Midbrain (tissue), 1 donor: ENCODE measurements at regions not wholly inside any gene's neighbourhood (a gene's known extent, or its start where the extent isn't known, plus 50 kb on each side); places are given as distances from the start of the nearest gene placed in this dataset.

Experiments used
- DNase-seq: peaks from one replicate; lab custom pipeline; 2025; lab: John Stamatoyannopoulos, UW

- DNase-seq = no peak
These were observed 467.6 kb downstream of the PRKD1 start for GRCh38 chr14:29459969-29460560.

DNA sequence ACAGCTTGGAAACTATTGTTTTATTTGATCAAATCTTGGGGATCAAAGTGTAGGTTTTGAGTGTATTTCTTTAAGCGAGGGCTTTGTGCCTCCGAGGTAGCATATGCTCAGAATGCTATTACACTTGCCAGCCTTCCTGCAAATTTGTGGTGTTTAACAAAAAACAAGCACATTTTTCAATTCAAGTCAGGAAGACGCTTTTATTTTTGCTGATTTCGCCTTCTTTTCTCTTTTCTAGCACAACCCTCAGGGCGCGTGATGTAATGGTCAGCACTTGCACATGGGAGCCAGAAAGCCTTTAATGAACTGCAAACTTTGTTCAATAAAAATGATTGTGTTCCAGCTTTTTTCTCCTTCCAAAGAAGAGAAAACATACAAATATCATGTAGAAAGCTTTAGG, 466.5 kb downstream of the PRKD1 start:
- no peak for DNase-seq

GRCh38 chr14:29461506-29461905, 466.1 kb downstream of the PRKD1 start:
- no peak for DNase-seq

DNA sequence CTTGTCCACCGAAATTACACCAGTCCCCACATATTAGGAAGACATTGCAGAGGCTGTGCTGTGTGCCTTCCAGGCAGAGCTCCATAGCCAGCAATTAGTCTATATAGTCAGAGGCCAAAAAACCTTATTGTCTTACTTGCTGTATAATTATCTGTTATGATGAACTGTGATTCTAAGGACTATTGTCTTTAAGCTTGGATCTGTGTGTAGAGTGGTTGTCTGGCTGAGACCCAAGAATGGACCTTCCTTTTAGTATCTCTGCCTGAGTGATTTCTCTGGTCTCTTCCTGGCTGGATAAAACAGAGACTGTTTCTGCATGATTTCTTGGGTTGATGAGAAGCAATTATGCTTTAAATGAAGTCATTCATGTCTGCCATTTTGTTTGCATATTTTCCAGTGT, 465.3 kb downstream of the PRKD1 start:
- DNase-seq = no peak

DNA sequence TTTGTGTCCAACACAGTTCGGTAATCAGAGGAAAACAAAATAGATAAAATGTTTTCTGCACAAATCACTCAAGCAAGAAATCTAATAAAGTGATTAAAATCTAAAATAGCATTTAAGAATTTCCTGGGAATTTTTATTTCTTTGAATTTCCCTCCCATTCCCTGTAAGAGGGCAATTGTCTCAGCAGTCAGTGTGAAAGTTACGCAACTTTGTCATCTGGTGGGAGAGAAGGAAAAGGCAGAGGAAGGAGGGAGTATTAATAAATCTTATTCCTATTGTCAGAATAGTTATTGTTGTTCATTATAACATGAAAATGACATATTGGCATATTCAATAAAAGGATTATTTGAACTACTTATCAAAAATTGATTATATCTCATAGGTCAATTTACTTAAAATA, 464.9 kb downstream of the PRKD1 start:
- no peak for DNase-seq

DNA sequence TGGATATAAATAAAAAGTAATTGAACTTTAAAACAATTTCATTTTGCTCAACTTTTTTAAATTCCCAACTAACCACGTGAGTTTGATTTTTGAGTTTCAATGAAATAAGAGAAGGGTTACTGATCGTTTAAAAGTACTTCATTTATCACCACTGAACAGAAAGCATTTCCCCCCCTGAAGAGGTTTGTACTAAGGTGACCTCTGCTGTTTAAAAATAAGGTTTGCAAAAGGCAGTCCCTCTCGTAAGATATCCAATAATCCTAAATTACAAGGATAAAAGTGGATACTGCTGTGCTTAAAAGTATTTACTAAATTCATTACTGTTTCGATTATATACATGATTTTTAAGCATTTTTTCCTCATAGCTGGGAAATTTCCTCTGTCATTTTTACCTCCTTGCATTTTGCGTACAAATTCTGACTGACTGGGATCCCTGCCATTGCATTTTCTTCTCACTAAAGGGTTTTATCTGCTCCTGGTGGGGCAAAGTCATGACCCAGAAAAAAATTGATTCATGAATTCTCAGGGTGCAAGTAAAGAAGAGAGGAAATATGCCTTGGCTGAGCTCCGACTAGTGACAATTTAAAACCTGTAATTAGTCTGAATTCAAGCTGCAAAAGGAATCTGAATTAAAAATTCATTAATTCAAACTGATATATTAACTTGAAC, 463.8 kb downstream of the PRKD1 start:
- DNase-seq = no peak

- no peak for DNase-seq
These were observed 462.6 kb downstream of the PRKD1 start for GRCh38 chr14:29465095-29465494.

DNA sequence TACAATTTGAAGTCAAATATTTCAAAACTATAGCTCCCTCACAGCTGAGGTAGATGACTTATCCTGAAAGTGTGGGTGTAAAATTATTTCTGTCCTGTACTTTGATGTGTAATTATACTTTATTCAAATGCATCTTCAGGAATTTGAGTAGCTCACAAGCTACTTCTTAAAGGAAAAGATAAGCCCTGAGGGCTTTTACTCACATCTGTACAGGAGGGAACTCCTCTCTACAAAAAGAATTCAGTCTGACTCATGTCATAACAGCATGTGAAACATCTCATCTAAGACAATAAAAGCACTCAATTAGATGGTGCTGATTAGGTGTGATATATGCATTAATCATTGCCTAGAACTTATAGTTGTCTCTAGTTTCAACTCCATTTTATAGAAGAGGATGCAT, 452.0 kb downstream of the PRKD1 start:
- no peak for DNase-seq

GRCh38 chr14:29486132-29486531, 441.5 kb downstream of the PRKD1 start:
- DNase-seq = no peak

GRCh38 chr14:29489911-29490425, 437.7 kb downstream of the PRKD1 start:
- no peak for DNase-seq

DNA sequence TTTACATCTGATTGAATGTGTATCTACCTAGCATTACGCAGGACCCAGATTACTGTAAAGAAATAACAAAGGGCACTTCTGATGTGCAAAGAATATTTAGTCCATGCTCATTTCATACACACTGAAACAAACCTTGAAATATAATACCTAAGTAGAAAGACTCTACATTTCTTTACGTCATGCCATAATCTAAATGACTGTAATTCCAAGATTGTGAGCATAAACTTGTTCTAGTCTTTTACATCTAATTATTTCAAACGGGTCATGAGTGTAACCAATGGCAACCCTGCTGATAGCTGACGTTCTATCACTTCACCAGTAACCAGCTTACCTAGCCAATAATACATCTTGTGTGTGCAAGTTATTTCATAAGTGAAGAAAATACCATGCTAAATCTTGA, 433.8 kb downstream of the PRKD1 start:
- DNase-seq = no peak

DNA sequence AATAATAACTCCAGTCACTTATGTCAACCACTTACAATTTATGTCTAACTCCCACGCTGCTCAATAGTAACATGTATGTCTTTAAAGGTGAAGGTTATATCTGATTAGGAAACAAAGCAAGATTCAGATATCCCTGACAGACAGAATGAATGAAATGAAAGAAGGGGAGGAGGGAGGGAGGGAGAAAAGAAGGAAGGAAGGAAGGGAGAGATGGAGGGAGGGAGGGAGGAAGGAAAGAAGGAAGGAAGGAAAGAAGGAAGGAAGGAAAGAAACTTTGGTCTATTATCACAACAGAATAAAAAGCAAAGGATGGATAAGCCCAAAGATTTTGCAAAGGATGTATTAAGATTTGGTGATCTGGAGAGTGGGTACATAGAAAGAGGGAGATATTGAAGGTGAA, 433.3 kb downstream of the PRKD1 start:
- DNase-seq = no peak

DNA sequence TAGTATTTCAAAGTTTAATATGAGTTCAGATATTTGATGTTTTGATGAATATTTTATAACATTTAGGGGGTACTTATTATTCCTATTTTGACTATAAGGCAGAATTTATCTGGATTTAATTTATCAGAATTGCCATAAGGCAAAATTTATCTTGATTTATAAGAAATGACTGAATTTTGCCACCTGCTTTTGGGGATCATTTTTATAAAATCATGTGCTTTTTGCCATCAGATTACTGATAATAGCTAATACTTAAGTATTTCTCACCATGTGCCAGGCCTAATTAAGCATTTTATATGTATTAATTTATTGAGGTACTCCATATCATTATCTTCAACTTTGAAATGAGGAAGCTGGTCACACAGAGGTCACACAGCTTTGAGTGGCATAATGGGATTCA, 423.7 kb downstream of the PRKD1 start:
- no peak for DNase-seq

DNA sequence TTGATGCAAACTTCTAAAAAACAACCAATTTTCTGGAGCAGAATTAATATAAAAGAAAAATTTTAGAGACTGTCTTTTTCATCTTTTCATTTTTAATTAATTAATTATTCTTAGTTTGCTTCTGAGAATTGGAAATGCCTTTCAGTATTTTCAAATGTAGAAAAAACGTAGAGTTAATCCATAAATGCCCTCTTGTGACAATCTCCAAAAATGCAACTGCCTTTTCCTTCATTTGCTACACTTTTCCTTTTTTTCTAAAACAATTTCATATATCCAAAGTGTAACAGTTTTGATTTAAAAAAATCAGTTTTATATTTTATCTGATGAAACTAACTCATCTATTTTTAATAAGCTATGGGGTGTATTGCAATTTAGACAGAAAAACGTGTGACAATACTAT, 409.3 kb downstream of the PRKD1 start:
- DNase-seq = no peak

- DNase-seq = no peak
These were observed 406.0 kb downstream of the PRKD1 start for GRCh38 chr14:29521526-29522137.
